H7 (cell line): ENCODE measurements at regions not wholly inside any gene's neighbourhood (a gene's known extent, or its start where the extent isn't known, plus 50 kb on each side); places are given as distances from the start of the nearest gene placed in this dataset.

Experiments
- DNase-seq: peaks from one replicate; pipeline ENCODE4 v3.0.0; 2012
- H3K27me3 ChIP-seq: 2 replicates; pipeline ENCODE4 v1.6.0; 2011; ENCODE audit warnings: mild to moderate bottlenecking, low read length; ENCODE audit not compliant: control insufficient read depth, insufficient read depth
- H3K36me3 ChIP-seq: replicated peaks from 2 replicates; pipeline ENCODE4 v1.5.1; 2011; ENCODE audit warnings: low read length; ENCODE audit not compliant: control insufficient read depth, insufficient read depth
- H3K4me3 ChIP-seq: 2 replicates; pipeline ENCODE4 v1.5.1; 2011; ENCODE audit warnings: low read depth, mild to moderate bottlenecking, control low read depth, low read length, moderate library complexity; ENCODE audit not compliant: insufficient read depth

DNA sequence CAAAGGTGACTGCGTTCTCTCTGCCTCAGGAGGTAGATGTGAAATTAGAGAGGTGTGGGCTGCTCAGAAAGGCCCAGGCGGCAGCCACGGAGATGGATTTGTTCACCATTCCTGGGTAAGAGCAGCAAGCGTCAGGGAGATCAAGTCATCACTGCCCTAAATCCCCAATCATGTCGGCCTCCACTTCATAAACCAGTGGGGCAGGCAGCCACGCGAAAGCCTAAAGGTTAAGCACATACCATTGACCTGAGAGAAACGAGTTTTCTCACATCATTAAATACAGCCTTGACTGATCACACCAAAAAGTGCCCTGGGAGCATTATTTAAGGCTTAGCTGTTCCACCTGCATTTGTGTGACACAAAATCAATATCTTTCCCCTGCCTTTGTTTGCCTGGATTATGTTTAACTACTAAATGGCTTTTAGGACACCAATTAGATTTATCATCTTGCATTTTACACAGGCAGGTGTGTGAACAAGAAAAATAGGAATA lies 50.7 kb upstream of the FOXB1 start:
- DNase-seq, result peak; percentile 6
- Histone ChIP-seq H3K4me3 (no peak overlapping the region), H3K27me3 (no peaks in the 10 kb centered on the region), H3K36me3 (no peaks in the 10 kb centered on the region)

DNA sequence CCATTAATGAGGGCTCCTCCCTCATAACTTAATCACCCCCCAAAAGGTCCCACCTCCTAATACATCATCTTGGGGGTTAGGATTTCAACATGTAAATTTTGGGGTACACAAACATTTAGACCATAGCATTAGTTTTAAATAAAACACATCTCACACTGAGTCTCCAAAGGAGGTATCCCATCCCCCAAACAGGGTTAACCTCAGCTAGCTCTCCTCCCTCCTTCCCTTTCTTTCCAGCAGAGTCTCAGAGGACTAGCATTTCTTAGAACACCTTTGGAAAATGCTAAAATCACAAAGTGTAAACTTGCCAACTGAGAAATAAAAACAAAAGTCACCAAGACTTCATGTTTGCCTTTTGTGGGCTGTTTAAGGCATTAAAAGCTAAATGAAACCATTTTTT lies 51.2 kb upstream of the FOXB1 start:
- H3K4me3 ChIP-seq, result no peak overlapping the region
- H3K36me3 ChIP-seq, result no peaks in the 10 kb centered on the region
- H3K27me3 ChIP-seq, result no peaks in the 10 kb centered on the region
- DNase-seq, result no peak

DNA sequence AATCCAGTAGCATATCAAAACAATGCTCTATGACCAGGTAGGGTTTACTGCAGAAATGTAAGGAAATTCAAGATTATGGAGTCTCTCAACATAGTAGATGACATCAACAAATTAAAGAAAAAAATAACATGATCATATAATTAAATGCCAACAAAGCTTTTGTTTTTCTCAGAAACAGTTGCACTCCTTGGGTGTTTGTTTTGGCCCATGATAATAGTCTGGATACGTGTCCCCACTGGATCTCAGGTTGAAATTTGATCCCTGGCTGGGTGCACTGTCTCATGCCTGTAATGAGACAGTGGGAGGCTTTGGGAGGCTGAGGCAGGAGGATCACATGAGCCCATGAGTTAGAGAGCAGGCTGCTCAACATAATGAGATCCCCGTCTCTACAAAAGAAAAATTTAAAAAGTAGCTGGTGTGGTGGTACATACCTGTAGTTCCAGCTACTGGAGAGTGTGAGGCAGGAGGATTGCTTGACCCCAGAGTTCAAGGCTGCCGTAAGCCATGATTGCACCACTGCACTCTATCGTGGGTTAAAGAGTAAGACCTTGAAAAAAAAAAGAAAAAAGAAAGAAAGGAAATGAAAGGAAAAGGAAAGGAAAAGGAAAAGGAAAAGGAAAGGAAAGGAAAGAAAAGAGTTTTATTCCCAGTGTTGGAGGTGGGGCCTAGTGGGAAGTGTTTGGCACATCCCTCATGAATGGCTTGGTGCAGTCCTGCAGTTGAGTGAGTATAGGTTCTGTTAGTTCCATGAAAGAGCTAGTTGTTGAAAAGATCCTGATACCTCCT lies 53.3 kb upstream of the FOXB1 start:
- Histone ChIP-seq H3K36me3 (no peaks in the 10 kb centered on the region), H3K27me3 (no peaks in the 10 kb centered on the region), H3K4me3 (no peak overlapping the region)
- no peak for DNase-seq

DNA sequence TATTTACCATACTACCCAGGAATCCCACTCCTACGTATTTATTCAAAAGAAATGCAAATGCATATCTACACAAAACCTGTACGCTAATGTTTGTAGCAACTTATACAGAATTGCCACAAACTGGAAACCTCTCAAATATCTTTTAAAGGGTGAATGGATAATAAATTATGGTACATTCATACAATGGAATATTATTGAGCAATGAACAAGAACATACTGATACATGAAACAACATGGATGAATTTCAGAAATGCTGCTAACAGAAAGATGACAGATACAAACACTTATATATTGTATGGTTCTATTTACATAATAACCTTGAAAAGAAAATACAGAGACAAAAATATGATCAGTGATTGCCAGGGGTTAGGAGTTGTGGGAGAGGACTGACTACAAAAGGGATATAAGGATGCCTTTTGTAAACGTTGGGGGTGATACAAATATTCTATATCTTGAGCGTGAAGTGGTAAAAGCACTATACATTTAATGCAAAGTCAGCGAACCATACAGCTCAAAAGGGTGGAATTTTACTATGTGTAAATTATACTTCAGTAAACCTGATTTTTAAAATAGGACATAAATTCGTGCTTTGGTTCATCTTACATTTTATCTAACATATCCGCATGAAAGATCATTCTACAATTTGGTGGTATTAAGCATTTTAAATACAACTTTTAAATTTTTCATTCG lies 55.0 kb upstream of the FOXB1 start:
- no peaks in the 10 kb centered on the region for H3K27me3 ChIP-seq

DNA sequence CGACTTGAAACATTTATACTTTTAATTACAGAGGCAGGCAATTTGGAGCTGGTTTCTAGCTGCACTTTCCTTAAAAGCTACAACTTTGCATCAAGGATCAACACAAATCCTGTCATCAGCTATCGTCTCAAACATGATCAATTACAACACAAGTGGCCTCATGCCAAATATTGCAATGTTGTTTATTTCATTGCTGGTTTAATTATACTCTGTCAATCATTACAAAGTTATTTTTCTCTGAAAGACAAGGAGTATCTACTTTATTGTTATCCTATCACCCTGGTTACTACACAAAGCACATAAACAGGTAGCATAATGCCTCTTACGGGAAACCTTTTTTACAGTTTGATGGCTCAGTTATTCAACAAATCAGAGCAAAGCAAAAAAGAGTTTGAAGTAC lies 58.0 kb upstream of the FOXB1 start:
- no peak for DNase-seq
- H3K36me3 ChIP-seq, result no peaks in the 10 kb centered on the region
- H3K4me3 ChIP-seq, result no peak overlapping the region
- no peaks in the 10 kb centered on the region for H3K27me3 ChIP-seq

More for the DNA sequence above, 55.0 kb upstream of the FOXB1 start:
- no peak overlapping the region for H3K4me3 ChIP-seq
- H3K36me3 ChIP-seq, result no peaks in the 10 kb centered on the region
- no peak for DNase-seq

DNA sequence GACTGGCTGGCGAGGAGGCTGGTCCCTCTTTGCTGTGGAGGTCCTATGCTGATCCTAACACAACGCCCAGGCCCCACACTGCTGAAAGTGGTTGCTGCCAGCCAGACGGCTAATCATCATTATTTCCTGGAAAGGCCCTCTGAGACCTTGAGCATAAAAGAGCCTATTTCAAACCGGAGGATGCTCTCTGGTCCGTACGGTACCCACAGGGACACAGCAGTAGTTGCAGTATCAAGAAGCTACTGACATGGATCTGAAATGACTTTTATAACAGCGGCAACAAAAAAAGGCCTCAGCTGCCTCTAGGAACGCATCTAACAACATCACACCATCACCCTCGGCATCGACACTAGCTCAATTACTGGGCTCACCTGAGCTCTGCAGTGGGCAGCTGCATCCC lies 59.1 kb upstream of the FOXB1 start:
- Histone ChIP-seq H3K4me3 (no peak overlapping the region), H3K27me3 (no peaks in the 10 kb centered on the region), H3K36me3 (no peaks in the 10 kb centered on the region)
- DNase-seq, result no peak

DNA sequence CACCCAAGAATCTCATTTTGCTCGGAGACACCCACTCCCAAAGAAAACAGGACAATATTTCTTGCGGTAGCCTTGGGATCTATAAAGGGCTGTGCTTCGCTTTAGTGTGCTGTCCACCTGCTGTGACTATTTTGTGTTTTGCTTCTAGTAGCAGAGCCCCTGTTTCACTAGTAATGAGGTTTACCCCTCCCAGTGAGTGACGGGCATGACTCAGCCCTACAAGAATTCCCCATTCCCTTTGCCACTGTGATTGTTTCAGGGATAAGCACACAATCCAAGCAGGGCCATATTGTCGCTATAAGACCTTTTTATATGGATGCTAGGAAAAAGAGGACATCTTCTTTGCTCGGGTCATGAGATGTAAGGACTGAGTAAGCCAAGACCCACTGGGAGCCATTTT lies 62.5 kb upstream of the FOXB1 start:
- Histone ChIP-seq H3K27me3 (no peaks in the 10 kb centered on the region), H3K36me3 (no peaks in the 10 kb centered on the region), H3K4me3 (no peak overlapping the region)
- DNase-seq, result no peak

DNA sequence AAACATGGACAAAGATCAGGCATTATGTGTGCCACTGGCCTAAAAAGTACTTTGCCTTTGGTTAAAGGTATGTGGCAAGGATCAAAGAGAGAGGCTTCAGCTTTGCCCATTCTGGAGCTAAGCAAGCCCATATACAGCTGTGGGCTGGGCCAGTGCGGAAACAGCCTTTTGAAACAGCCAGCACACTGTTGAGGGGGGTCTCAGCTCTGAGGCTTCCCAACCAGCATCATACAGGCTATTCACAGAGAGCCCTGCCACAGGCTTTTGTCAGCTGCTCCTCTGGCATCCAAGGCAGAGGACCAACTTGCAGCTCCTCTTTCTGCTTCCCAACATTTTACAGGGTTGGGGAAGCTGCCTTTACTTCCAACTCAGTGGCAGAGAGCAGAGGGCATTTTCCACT lies 63.2 kb upstream of the FOXB1 start:
- H3K4me3 ChIP-seq, result no peak overlapping the region
- no peak for DNase-seq
- H3K36me3 ChIP-seq, result no peaks in the 10 kb centered on the region
- H3K27me3 ChIP-seq, result no peaks in the 10 kb centered on the region

DNA sequence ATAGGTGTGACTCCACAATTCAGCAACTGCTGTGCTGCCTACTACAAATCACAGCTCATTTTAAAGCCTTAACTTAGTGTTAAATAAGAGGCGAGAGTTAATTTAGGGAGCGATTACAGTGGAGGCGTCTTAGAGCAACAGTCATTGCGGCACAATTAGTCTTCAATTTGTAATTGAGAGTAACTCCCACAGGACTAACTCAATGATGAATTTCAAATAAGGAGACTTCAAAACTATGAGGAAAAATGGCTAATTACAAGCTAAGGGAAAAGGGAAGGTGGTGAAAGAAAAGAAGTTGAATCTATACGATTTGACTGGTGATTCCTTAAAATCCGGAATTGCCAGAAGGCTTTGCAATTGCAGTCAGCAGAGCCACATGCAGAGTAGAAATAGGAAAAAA lies 63.7 kb upstream of the FOXB1 start:
- no peaks in the 10 kb centered on the region for H3K27me3 ChIP-seq
- DNase-seq, result no peak
- H3K36me3 ChIP-seq, result no peaks in the 10 kb centered on the region
- H3K4me3 ChIP-seq, result no peak overlapping the region

DNA sequence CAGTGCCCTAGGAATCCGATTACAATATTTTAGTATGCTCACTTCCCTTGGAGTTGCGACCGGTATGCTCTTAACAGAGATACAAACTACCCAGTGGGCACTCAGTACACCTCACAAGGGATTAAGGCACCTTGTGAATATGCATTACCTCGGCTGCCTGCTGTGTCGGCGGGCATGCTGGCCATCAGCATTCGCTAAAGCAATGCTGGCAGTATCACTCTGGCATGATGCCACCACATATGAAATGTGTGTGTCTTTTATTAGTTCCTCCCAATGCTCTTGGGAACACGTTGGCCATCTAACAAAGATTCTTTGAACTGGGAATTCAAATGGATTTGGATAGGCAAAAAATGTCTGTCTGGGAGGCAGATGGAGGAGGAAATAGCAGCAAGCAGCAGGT lies 67.4 kb upstream of the FOXB1 start:
- Histone ChIP-seq H3K27me3 (no peaks in the 10 kb centered on the region), H3K4me3 (no peak overlapping the region), H3K36me3 (no peaks in the 10 kb centered on the region)

DNA sequence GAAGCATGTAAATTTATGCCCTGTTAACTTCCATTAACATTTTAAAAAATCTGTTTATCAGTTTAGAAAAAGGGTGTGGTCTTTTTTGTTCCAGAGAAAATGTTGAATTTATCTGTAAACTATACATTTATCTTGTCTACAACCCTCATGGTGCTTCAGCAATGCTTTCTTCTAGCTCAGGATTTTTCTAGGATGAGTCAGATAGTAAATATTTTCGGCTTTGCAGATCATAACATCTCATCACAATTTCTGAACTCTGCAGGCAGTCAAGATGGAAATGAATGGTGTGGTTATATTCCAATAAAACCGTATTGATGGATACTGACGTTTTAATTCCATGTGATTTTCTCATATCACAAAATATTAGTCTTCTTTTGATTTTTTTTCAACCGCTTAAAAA lies 70.5 kb upstream of the FOXB1 start:
- Histone ChIP-seq H3K36me3 (no peaks in the 10 kb centered on the region), H3K4me3 (no peak overlapping the region), H3K27me3 (no peaks in the 10 kb centered on the region)
- no peak for DNase-seq

More for the DNA sequence above, 67.4 kb upstream of the FOXB1 start:
- no peak for DNase-seq

DNA sequence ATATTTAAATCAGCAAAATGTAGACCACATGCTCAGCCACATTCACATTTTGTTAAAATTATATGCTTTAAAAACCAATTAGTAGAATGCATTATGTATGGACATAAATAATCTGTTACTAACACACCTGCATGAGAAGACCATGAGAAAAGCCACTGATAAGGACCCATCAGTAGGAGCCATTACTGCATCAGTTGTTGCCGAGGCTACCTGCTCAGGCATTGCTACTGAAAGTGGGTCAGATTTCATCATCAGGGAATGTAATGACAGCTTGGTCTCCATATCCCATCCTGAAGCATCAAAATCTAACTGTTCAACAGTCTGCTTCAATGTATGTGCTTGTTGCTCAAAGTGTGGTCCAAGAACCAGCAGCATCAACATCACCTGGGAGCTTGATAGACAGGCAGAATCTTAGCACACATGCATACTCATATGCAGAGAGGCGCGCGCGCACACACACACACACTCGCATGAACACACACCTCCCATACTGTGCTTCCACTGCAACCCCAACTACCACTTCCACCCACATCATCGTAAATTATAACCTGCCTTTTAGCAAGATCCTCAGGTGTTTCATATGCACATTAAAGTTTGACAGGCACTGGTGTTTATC lies 72.4 kb upstream of the FOXB1 start:
- Histone ChIP-seq H3K27me3 (no peaks in the 10 kb centered on the region), H3K4me3 (no peak overlapping the region), H3K36me3 (no peaks in the 10 kb centered on the region)
- DNase-seq, result no peak

DNA sequence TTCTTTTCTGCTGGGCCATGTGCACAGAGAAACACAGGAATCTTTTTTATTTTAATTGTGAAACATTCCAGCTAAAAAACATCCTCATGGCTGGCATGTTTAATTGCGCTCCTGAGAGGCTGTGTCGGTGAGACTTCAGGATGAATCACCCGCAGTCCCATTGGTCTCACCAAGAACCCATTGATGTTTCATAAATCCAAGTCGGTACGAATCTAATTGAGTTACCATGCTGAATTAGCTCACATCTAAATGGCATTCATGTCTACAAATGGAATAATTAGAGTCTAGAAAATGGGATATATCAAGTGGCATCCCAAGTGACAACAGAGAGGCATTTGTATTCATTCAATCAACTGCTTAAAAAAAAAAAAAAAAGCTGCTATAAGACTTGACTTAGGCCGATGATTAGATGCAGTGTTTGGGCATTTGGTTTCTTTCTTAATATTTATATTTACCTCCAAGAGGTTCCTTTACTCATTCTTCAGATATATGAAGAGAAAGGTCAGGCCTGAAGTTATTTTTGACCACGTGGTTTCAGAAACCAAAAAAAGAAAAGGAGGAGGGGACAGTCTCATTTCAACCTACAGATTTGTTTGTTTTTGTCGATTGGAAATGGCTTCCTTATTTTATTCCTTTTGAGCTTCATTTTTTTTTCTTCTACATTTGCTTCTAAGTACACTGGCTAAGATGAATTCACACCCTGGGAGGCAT lies 79.1 kb upstream of the FOXB1 start:
- no peaks in the 10 kb centered on the region for H3K27me3 ChIP-seq
- no peak for DNase-seq
- H3K36me3 ChIP-seq, result no peaks in the 10 kb centered on the region
- no peak overlapping the region for H3K4me3 ChIP-seq

DNA sequence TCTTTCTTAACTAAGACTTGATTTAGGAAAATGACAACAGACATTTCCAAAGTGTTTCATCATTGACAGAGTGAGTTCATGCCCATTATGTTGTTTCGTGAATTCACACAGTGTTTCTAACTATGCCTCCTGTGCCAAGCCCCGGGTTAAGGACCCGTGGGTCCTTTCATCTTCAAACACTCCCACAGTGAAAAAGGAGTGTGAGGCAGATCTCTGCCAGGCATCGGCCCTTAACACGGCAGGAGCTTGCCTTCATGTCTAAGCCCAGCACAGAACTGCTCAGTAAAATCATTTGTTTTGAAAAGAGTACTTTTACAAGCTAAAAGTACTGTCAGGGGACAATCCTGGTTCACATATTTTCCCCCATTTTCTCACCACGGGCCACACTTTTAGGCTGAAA lies 80.0 kb upstream of the FOXB1 start:
- H3K27me3 ChIP-seq, result no peaks in the 10 kb centered on the region
- DNase-seq, result no peak
- H3K4me3 ChIP-seq, result no peak overlapping the region
- no peaks in the 10 kb centered on the region for H3K36me3 ChIP-seq
